ENCODE measurements at regions not wholly inside any gene's neighbourhood (a gene's known extent, or its start where the extent isn't known, plus 50 kb on each side); places are given as distances from the start of the nearest gene placed in this dataset.

DNA sequence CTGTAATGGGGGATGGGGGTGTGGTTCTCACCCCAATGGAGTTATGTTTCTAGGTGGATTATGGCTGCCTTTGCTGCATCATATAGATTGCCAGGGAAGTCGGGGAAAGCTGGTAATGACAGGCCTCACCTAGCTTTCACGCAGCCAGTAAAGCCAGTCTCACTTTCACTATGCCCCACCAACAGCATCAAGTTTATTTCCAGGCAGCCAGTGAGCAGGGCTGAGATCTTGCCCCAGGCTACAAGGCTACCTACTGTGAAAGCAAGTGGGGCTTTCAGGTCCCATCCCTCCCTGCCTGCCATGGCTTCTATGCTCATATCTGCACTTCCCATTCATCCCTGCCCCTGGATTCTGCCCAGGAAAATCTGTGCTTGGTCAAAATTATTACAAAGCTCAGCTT, 61.7 kb upstream of the NXPH1 start:
- WGBS, 2 experiments (ENCODE audit: insufficient coverage in 1 of 2, insufficient read length in 1 of 2) = 88% methylated on average over 2 of the region's 2 CpGs; no CpG with 5 or more reads in 1 of the 2 experiments
- H3K4me3 Mint-ChIP-seq = no peak overlapping the region
- H3K27me3 ChIP-seq (ENCODE audit: control insufficient read depth, insufficient read depth, low read length, poor library complexity, severe bottlenecking) = no peaks in the 10 kb centered on the region
- no peak for DNase-seq
- H3K36me3 Mint-ChIP-seq (ENCODE audit: low read depth) = peaks cover 5% of the 10 kb centered on the region
- no peaks in the 10 kb centered on the region for H3K36me3 ChIP-seq (ENCODE audit: control insufficient read depth, insufficient read depth, low read length)
- no peak overlapping the region for H3K4me3 ChIP-seq (ENCODE audit: low read length)
- TF ChIP-seq, protein P1, sequence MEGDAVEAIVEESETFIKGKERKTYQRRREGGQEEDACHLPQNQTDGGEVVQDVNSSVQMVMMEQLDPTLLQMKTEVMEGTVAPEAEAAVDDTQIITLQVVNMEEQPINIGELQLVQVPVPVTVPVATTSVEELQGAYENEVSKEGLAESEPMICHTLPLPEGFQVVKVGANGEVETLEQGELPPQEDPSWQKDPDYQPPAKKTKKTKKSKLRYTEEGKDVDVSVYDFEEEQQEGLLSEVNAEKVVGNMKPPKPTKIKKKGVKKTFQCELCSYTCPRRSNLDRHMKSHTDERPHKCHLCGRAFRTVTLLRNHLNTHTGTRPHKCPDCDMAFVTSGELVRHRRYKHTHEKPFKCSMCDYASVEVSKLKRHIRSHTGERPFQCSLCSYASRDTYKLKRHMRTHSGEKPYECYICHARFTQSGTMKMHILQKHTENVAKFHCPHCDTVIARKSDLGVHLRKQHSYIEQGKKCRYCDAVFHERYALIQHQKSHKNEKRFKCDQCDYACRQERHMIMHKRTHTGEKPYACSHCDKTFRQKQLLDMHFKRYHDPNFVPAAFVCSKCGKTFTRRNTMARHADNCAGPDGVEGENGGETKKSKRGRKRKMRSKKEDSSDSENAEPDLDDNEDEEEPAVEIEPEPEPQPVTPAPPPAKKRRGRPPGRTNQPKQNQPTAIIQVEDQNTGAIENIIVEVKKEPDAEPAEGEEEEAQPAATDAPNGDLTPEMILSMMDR (conservative IDR thresholded peaks at IDR 0.05) = no peak
- no peaks in the 10 kb centered on the region for H3K27me3 Mint-ChIP-seq (ENCODE audit: insufficient read depth)
- no peak overlapping the region for H3K27ac ChIP-seq (ENCODE audit: low read depth, low read length)
- H3K9me3 Mint-ChIP-seq = peaks cover 18% of the 10 kb centered on the region
- peaks cover 8% of the 10 kb centered on the region for H3K4me1 Mint-ChIP-seq
- H3K4me1 ChIP-seq (ENCODE audit: control insufficient read depth, insufficient read depth, low read length) = peaks cover 6% of the 10 kb centered on the region
- no peak overlapping the region for H3K27ac Mint-ChIP-seq
- H3K9ac ChIP-seq (ENCODE audit: extremely low read depth, low read length, poor library complexity, severe bottlenecking) = no peak overlapping the region
- peaks cover 8% of the 10 kb centered on the region for H3K9me3 ChIP-seq (ENCODE audit: control insufficient read depth, low read length)

GRCh38 chr7:8373851-8374250, 59.6 kb upstream of the NXPH1 start:
- H3K36me3 Mint-ChIP-seq (ENCODE audit: low read depth) = peaks cover 5% of the 10 kb centered on the region
- peaks cover 8% of the 10 kb centered on the region for H3K9me3 ChIP-seq (ENCODE audit: control insufficient read depth, low read length)
- no peaks in the 10 kb centered on the region for H3K27me3 Mint-ChIP-seq (ENCODE audit: insufficient read depth)
- H3K36me3 ChIP-seq (ENCODE audit: control insufficient read depth, insufficient read depth, low read length) = no peaks in the 10 kb centered on the region
- no peak overlapping the region for H3K4me3 ChIP-seq (ENCODE audit: low read length)
- TF ChIP-seq, protein P1 (conservative IDR thresholded peaks at IDR 0.05) = no peak
- H3K27ac Mint-ChIP-seq = no peak overlapping the region
- peaks cover 18% of the 10 kb centered on the region for H3K9me3 Mint-ChIP-seq
- peaks cover 6% of the 10 kb centered on the region for H3K4me1 ChIP-seq (ENCODE audit: control insufficient read depth, insufficient read depth, low read length)
- H3K27me3 ChIP-seq (ENCODE audit: control insufficient read depth, insufficient read depth, low read length, poor library complexity, severe bottlenecking) = no peaks in the 10 kb centered on the region
- H3K27ac ChIP-seq (ENCODE audit: low read depth, low read length) = no peak overlapping the region
- 88 to 95% methylated on average over 2 of the region's 2 CpGs for WGBS, 2 experiments (ENCODE audit: insufficient coverage in 1 of 2, insufficient read length in 1 of 2)
- no peak overlapping the region for H3K4me3 Mint-ChIP-seq
- H3K4me1 Mint-ChIP-seq = peaks cover 8% of the 10 kb centered on the region
- no peak for DNase-seq
- H3K9ac ChIP-seq (ENCODE audit: extremely low read depth, low read length, poor library complexity, severe bottlenecking) = no peak overlapping the region

DNA sequence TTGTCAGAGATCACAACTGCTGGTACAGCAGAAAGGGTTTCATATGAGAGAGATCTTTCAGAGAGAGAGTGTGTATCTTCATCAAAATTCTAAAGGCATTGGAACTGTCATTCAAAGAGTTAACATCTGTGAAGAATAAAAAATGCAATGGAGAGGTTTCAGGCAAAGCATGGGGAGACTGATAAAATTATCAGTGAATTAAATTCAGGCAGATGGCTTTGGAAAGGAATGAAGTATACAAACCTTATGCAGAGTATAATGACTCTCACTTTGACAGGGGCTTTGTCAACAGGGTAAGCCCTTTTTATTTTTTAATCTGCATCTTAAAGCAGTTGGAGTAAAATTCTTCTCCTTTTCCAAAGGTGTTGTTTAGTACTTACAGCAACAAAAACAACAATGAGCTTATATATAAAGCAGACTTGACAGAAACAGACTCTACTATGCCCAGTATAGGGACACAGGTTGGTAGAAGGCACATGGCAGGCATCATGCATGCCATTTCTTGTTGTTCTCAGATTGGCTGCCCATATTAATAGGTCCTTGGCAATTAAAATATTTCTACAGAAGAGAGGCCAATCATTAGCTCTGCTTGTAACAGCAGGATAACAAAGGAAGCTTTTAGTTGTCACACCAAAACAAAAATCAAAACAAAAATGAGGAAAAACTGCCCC, 54.9 kb upstream of the NXPH1 start:
- TF ChIP-seq, protein P1 (conservative IDR thresholded peaks at IDR 0.05) = no peak
- Histone ChIP-seq H3K9ac (ENCODE audit: extremely low read depth, low read length, poor library complexity, severe bottlenecking) (no peak overlapping the region), H3K4me1 (ENCODE audit: control insufficient read depth, insufficient read depth, low read length) (no peaks in the 10 kb centered on the region), H3K27ac (ENCODE audit: low read depth, low read length) (peak overlapping the region; percentile 27), H3K9me3 (ENCODE audit: control insufficient read depth, low read length) (peaks cover 8% of the 10 kb centered on the region), H3K36me3 (ENCODE audit: control insufficient read depth, insufficient read depth, low read length) (no peaks in the 10 kb centered on the region), H3K4me3 (ENCODE audit: low read length) (no peak overlapping the region), H3K27me3 (ENCODE audit: control insufficient read depth, insufficient read depth, low read length, poor library complexity, severe bottlenecking) (no peaks in the 10 kb centered on the region)
- no peak for DNase-seq
- no peak overlapping the region for H3K4me3 Mint-ChIP-seq
- peaks cover 3% of the 10 kb centered on the region for H3K36me3 Mint-ChIP-seq (ENCODE audit: low read depth)
- H3K4me1 Mint-ChIP-seq = no peaks in the 10 kb centered on the region
- H3K27me3 Mint-ChIP-seq (ENCODE audit: insufficient read depth) = no peaks in the 10 kb centered on the region
- no peak overlapping the region for H3K27ac Mint-ChIP-seq
- peaks cover 14% of the 10 kb centered on the region for H3K9me3 Mint-ChIP-seq

Measured in endodermal cell (in vitro differentiated cells).